Trophoblast cell (in vitro differentiated cells and primary cell): ENCODE measurements at regions not wholly inside any gene's neighbourhood (a gene's known extent, or its start where the extent isn't known, plus 50 kb on each side); places are given as distances from the start of the nearest gene placed in this dataset.

Experiments
- DNase-seq, 2 donors: peaks; one replicate each; pipeline ENCODE4 v3.0.0-alpha.2; 2016
- H2AFZ ChIP-seq: 2 replicates; pipeline ENCODE4 v1.6.1; 2013; ENCODE audit warnings: low read length, moderate library complexity, mild to moderate bottlenecking; ENCODE audit not compliant: insufficient read depth, poor library complexity
- H2AK5ac ChIP-seq: 2 replicates; pipeline ENCODE4 v1.6.1; 2013; ENCODE audit warnings: mild to moderate bottlenecking, low read length
- H2BK120ac ChIP-seq: 2 replicates; pipeline ENCODE4 v1.6.1; 2013; ENCODE audit warnings: low read length, mild to moderate bottlenecking, moderate library complexity; ENCODE audit not compliant: insufficient read depth, poor library complexity
- H2BK12ac ChIP-seq: 2 replicates; pipeline ENCODE4 v1.6.1; 2013; ENCODE audit warnings: mild to moderate bottlenecking, low read length, moderate library complexity
- H2BK5ac ChIP-seq: 2 replicates; pipeline ENCODE4 v1.6.1; 2013; ENCODE audit warnings: low read length, low read depth, moderate library complexity, mild to moderate bottlenecking; ENCODE audit not compliant: poor library complexity
- H3K14ac ChIP-seq: 2 replicates; pipeline ENCODE4 v1.6.1; 2013; ENCODE audit warnings: mild to moderate bottlenecking, low read length
- H3K18ac ChIP-seq: 2 replicates; pipeline ENCODE4 v1.6.1; 2013; ENCODE audit warnings: mild to moderate bottlenecking, low read length
- H3K23ac ChIP-seq: 2 replicates; pipeline ENCODE4 v1.6.1; 2013; ENCODE audit warnings: low read length
- H3K27ac ChIP-seq: 2 replicates; pipeline ENCODE4 v1.5.1; 2013; ENCODE audit warnings: low read depth, mild to moderate bottlenecking, inconsistent platforms, low read length, moderate library complexity
- H3K27me3 ChIP-seq: 2 replicates; pipeline ENCODE4 v1.6.1; 2013; ENCODE audit warnings: inconsistent platforms, mild to moderate bottlenecking, low read length, moderate library complexity; ENCODE audit not compliant: insufficient read depth
- H3K36me3 ChIP-seq, 2 experiments: 1 replicate in 1 of 2; 2 replicates in 1 of 2; pipeline ENCODE4 v1.6.1; 2013; ENCODE audit warnings: low read length in 2 of 2, mild to moderate bottlenecking in 2 of 2, moderate library complexity in 1 of 2; ENCODE audit not compliant: insufficient read depth in 2 of 2, control insufficient read depth in 1 of 2
- H3K4ac ChIP-seq: 2 replicates; pipeline ENCODE4 v1.6.1; 2013; ENCODE audit warnings: low read depth, mild to moderate bottlenecking, low read length, moderate library complexity
- H3K4me1 ChIP-seq, 2 experiments: 1 replicate in 1 of 2; 2 replicates in 1 of 2; pipeline ENCODE4 v1.6.1; 2013; ENCODE audit warnings: low read length in 2 of 2, mild to moderate bottlenecking in 2 of 2, moderate library complexity in 1 of 2; ENCODE audit not compliant: insufficient read depth in 2 of 2, control insufficient read depth in 1 of 2
- H3K4me2 ChIP-seq: 2 replicates; pipeline ENCODE4 v1.6.1; 2013; ENCODE audit warnings: inconsistent platforms, mild to moderate bottlenecking, low read length, moderate library complexity
- H3K4me3 ChIP-seq: 2 replicates; pipeline ENCODE4 v1.5.1; 2013; ENCODE audit warnings: mild to moderate bottlenecking, low read depth, low read length, inconsistent platforms
- H3K79me1 ChIP-seq: one replicate; pipeline ENCODE4 v1.6.1; 2013; ENCODE audit warnings: low read length
- H3K79me2 ChIP-seq: 2 replicates; pipeline ENCODE4 v1.6.1; 2013; ENCODE audit warnings: low read length, mild to moderate bottlenecking; ENCODE audit not compliant: control insufficient read depth, insufficient read depth, poor library complexity
- H3K9ac ChIP-seq: 2 replicates; pipeline ENCODE4 v1.6.1; 2013; ENCODE audit warnings: mild to moderate bottlenecking, low read length
- H3K9me3 ChIP-seq: 2 replicates; pipeline ENCODE4 v1.6.1; 2013; ENCODE audit warnings: low read depth, mild to moderate bottlenecking, control low read depth, inconsistent platforms, low read length; ENCODE audit not compliant: insufficient read depth
- H4K12ac ChIP-seq: 2 replicates; pipeline ENCODE4 v1.6.1; 2013; ENCODE audit warnings: low read depth, mild to moderate bottlenecking, low read length, moderate library complexity
- H4K8ac ChIP-seq: 2 replicates; pipeline ENCODE4 v1.6.1; 2013; ENCODE audit warnings: low read depth, mild to moderate bottlenecking, low read length, moderate library complexity
- H4K91ac ChIP-seq: one replicate; pipeline ENCODE4 v1.6.1; 2013; ENCODE audit warnings: low read depth, mild to moderate bottlenecking, low read length, moderate library complexity
- WGBS: extraction: QIAGEN DNeasy Blood & Tissue Kit; methylation state at CpG from one replicate; pipeline ENCODE4 v1.1.7; 2013; ENCODE audit warnings: missing lambda C conversion rate; ENCODE audit not compliant: insufficient read length, insufficient coverage; ENCODE audit errors: extremely low coverage; 5-methylcytosine and 5-hydroxymethylcytosine counted together

DNA sequence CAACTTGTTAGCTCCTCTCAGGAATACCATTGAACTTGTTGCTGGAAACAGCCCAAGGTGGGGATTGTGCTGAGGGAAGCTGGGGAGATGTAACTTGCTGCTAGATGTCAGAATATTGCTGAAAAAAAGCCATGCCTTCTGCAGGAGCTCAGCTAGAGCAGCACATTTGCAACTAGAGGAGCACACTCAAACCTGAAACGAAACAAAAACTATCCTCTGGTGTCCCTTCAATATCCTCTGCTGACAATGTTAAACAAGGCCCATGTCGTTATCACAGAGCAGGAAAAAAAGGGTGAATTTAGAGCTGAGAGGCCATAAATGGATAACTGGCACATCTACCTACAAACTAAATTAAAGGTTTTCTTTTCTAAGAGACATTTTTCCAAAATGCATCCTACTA is 53.7 kb upstream of the MACC1 start:
- Histone ChIP-seq H3K27me3 (no peaks in the 10 kb centered on the region), H3K9ac (no peak overlapping the region), H2AK5ac (no peak overlapping the region), H3K4me3 (no peak overlapping the region), H4K91ac (no peak overlapping the region), H3K9me3 (no peaks in the 10 kb centered on the region), H3K79me2 (no peaks in the 10 kb centered on the region), H3K18ac (no peak overlapping the region), H4K8ac (no peak overlapping the region), H3K14ac (no peak overlapping the region), H2AFZ (no peak overlapping the region), H3K4me1 (peaks cover 0 to 1% of the 10 kb centered on the region in 2 experiments), H3K23ac (no peak overlapping the region), H3K36me3 (no peaks in the 10 kb centered on the region), H2BK5ac (no peak overlapping the region), H3K79me1 (no peaks in the 10 kb centered on the region), H3K4ac (no peak overlapping the region), H2BK12ac (no peak overlapping the region), H2BK120ac (no peak overlapping the region), H4K12ac (no peak overlapping the region), H3K4me2 (no peak overlapping the region), H3K27ac (no peak overlapping the region)
- DNase-seq, result no peak
- WGBS, result no CpG with 5 or more reads among the region's 2 CpGs

DNA sequence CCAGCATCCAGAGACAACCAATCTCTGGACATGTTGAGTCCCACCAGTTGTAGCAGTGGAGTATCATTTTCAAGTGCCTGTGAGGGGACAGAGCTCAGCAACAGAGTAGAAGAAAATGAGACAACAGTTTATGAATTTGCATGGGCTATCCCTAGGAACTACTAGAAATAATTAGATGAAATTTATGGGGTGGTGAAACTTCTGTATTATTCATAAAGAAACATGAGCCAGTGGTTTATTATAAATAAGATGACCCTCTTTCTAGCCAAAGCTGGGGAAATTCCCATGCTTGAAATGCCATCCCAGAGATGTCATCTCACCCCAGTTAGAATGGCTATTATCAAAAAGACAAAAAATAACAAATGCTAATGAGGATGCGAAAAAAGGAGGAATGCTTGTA is 55.1 kb upstream of the ITGB8 start:
- WGBS, result no CpG with 5 or more reads among the region's 1 CpG
- no peak for DNase-seq
- no peaks in the 10 kb centered on the region for H3K27me3 ChIP-seq
- H3K4ac ChIP-seq, result no peak overlapping the region
- H4K91ac ChIP-seq, result no peak overlapping the region
- no peak overlapping the region for H2BK12ac ChIP-seq
- no peak overlapping the region for H2AFZ ChIP-seq
- H3K18ac ChIP-seq, result no peak overlapping the region
- no peak overlapping the region for H3K4me3 ChIP-seq
- H3K9ac ChIP-seq, result no peak overlapping the region
- H2BK5ac ChIP-seq, result no peak overlapping the region
- no peak overlapping the region for H3K27ac ChIP-seq
- H3K14ac ChIP-seq, result no peak overlapping the region
- H3K4me2 ChIP-seq, result no peak overlapping the region
- no peaks in the 10 kb centered on the region for H3K79me2 ChIP-seq
- no peak overlapping the region for H4K12ac ChIP-seq
- no peaks in the 10 kb centered on the region for H3K4me1 ChIP-seq
- H3K36me3 ChIP-seq, result no peaks in the 10 kb centered on the region
- no peaks in the 10 kb centered on the region for H3K79me1 ChIP-seq
- H2AK5ac ChIP-seq, result no peak overlapping the region
- H3K9me3 ChIP-seq, result no peaks in the 10 kb centered on the region
- no peak overlapping the region for H3K23ac ChIP-seq
- no peak overlapping the region for H4K8ac ChIP-seq
- H2BK120ac ChIP-seq, result no peak overlapping the region

DNA sequence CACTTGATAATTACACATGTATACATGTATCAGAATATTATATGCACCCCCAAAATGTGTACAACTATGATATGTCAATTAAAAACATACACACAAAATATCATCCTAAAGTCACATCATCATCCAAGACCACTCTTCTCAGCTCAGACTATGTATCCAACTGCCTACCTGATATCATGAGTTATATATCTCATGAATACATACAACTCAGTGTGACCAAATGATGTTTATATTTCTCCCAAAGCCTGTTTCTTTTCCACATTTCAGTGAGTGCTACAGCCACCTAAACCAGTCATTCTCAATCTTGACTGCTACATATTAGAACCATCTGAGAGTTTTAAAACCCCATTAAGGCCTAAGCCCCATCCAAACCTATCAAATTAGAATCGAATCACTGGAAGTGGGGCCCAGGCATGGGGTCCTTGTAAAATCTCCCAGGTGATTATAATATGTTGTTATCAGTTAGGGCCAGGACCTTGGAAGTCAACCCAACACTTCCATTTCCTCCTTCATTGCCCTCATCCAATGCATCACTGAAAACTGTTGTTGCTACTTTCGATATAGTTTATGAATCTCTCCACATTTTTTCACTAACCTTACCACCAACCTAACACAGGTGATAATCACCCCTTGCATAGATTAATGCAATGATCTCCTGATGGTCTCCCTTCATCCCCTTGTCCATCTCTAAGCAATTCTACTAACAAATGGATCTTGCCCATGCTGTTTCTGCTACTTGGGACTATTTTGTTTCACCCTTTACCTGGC is 53.8 kb upstream of the ITGB8 start:
- Histone ChIP-seq H4K91ac (no peak overlapping the region), H2AK5ac (no peak overlapping the region)

DNA sequence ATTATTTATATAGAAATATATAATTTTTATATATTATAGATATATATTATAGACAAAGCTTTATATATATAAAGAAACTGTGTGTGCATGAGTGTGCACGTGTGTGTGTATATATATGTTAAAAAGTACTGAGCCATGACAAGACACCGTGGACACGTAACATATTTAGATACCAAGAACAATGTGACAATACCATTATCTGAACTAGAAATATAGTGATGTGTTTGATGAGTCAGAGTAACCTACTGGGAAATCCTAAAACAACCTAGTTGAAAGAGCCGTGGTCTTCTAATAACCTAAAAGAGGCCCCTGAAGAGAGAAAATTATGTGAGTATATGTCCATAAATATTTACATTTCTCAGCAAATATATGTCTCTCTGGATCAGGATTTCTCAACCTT is 50.7 kb upstream of the ITGB8 start:
- Histone ChIP-seq H3K36me3 (no peaks in the 10 kb centered on the region), H3K4ac (no peak overlapping the region), H2BK12ac (no peak overlapping the region), H3K4me1 (no peaks in the 10 kb centered on the region), H3K4me3 (no peak overlapping the region), H3K79me1 (no peaks in the 10 kb centered on the region), H4K8ac (no peak overlapping the region), H3K4me2 (no peak overlapping the region), H3K9me3 (no peaks in the 10 kb centered on the region), H2AFZ (no peak overlapping the region), H3K18ac (no peak overlapping the region), H4K12ac (no peak overlapping the region), H2BK5ac (no peak overlapping the region), H4K91ac (no peak overlapping the region), H2BK120ac (no peak overlapping the region), H3K27me3 (no peaks in the 10 kb centered on the region), H3K9ac (no peak overlapping the region), H2AK5ac (no peak overlapping the region), H3K14ac (no peak overlapping the region), H3K27ac (no peak overlapping the region), H3K23ac (no peak overlapping the region), H3K79me2 (no peaks in the 10 kb centered on the region)
- DNase-seq, result no peak
- WGBS, result no CpG with 5 or more reads among the region's 4 CpGs

More for the DNA sequence above, 53.8 kb upstream of the ITGB8 start:
- no peak overlapping the region for H2BK120ac ChIP-seq
- no peak overlapping the region for H3K14ac ChIP-seq
- no peak overlapping the region for H4K12ac ChIP-seq
- no peak overlapping the region for H4K8ac ChIP-seq
- H3K4me2 ChIP-seq, result no peak overlapping the region
- H3K23ac ChIP-seq, result no peak overlapping the region
- H2BK5ac ChIP-seq, result no peak overlapping the region
- no peak overlapping the region for H3K18ac ChIP-seq
- no peaks in the 10 kb centered on the region for H3K4me1 ChIP-seq
- no peak overlapping the region for H3K9ac ChIP-seq
- no peak overlapping the region for H2BK12ac ChIP-seq
- no peaks in the 10 kb centered on the region for H3K9me3 ChIP-seq
- no peak overlapping the region for H2AFZ ChIP-seq
- DNase-seq, result no peak
- WGBS, result no CpG with 5 or more reads among the region's 2 CpGs
- H3K4me3 ChIP-seq, result no peak overlapping the region
- no peak overlapping the region for H3K27ac ChIP-seq
- no peaks in the 10 kb centered on the region for H3K79me1 ChIP-seq
- H3K27me3 ChIP-seq, result no peaks in the 10 kb centered on the region
- H3K36me3 ChIP-seq, result no peaks in the 10 kb centered on the region
- no peak overlapping the region for H3K4ac ChIP-seq
- no peaks in the 10 kb centered on the region for H3K79me2 ChIP-seq
